Panc1 (cell line): ENCODE measurements at regions not wholly inside any gene's neighbourhood (a gene's known extent, or its start where the extent isn't known, plus 50 kb on each side); places are given as distances from the start of the nearest gene placed in this dataset.

ENCODE experiments used
- ATAC-seq: fragments of 200-7000 bp; cut with Tn5 transposase; 2 replicates; pipeline ENCODE4 v1.9.1; 2020; ENCODE audit warnings: mild to moderate bottlenecking, moderate library complexity
- BruUV-seq: library from RNA; stranded (reverse); fragments of 400-500 nt; replicated peaks from 2 replicates; lab custom pipeline; 2021; lab: Mats Ljungman, UMichigan
- CTCF ChIA-PET: fragments of 300-600 bp; sonication (Branson Sonifier 250); formaldehyde crosslinking; loops from one replicate; lab custom pipeline; 2022; ENCODE audit warnings: antibody characterized with exemption; lab: Charles Lee
- POLR2A ChIA-PET: fragments of 300-600 bp; sonication (Branson Sonifier 250); formaldehyde crosslinking; loops from one replicate; lab custom pipeline; 2022; ENCODE audit warnings: antibody characterized with exemption; lab: Charles Lee
- DNase-seq: peaks from one replicate; pipeline ENCODE4 v3.0.0-alpha.2; 2010; ENCODE audit warnings: low read depth, low spot score
- H3K27ac ChIP-seq: 2 replicates; pipeline ENCODE4 v1.5.1; 2011; ENCODE audit warnings: mild to moderate bottlenecking, low read length, inconsistent platforms
- H3K27me3 ChIP-seq: fragments of 200-500 bp; sonication (Bioruptor generic); 2 replicates; pipeline ENCODE4 v1.6.0; 2014; ENCODE audit warnings: low read length, inconsistent platforms; ENCODE audit not compliant: control insufficient read depth, insufficient read depth
- H3K36me3 ChIP-seq: fragments of 200-500 bp; sonication (Bioruptor generic); 2 replicates; pipeline ENCODE4 v1.5.1; 2014; ENCODE audit warnings: inconsistent platforms, mild to moderate bottlenecking, low read length, moderate library complexity; ENCODE audit not compliant: control insufficient read depth, insufficient read depth
- H3K4me1 ChIP-seq: 2 replicates; pipeline ENCODE4 v1.5.1; 2011; ENCODE audit warnings: inconsistent platforms, mild to moderate bottlenecking, low read length, moderate library complexity; ENCODE audit not compliant: control insufficient read depth, insufficient read depth
- H3K4me3 ChIP-seq, 2 experiments: 2 replicates each; pipeline ENCODE4 v1.5.1; 2011 to 2012; ENCODE audit warnings: low read depth in 2 of 2, low read length in 2 of 2, mild to moderate bottlenecking in 2 of 2, inconsistent platforms in 1 of 2, moderate library complexity in 1 of 2
- H3K9me3 ChIP-seq: fragments of 200-500 bp; sonication (Bioruptor generic); 2 replicates; pipeline ENCODE4 v1.5.1; 2014; ENCODE audit warnings: low read depth, mild to moderate bottlenecking, inconsistent platforms, low read length, moderate library complexity; ENCODE audit not compliant: control insufficient read depth, insufficient read depth
- POLR2AphosphoS5 ChIP-seq: IDR thresholded peaks from 2 replicates; pipeline ENCODE4 v1.6.1; 2012; ENCODE audit warnings: mild to moderate bottlenecking, low read depth, low read length, moderate library complexity
- SIN3A ChIP-seq: IDR thresholded peaks from 2 replicates; pipeline ENCODE4 v1.6.1; 2012; ENCODE audit warnings: low read depth, mild to moderate bottlenecking, low read length, moderate library complexity, borderline replicate concordance; ENCODE audit not compliant: insufficient read depth
- TCF7L2 ChIP-seq: IDR thresholded peaks from 2 replicates; pipeline ENCODE4 v1.6.1; 2011; ENCODE audit warnings: mild to moderate bottlenecking, low read depth, low read length, inconsistent platforms
- in situ Hi-C: cut with HindIII; loops from 2 replicates; pipeline ENCODE4 v1.10.0; 2016; ENCODE audit warnings: low sequenced_read_pairs, low pct_unique_long_range_greater_than_20kb
- intact Hi-C: fragments of 100-400 bp; cut with micrococcal nuclease; formaldehyde crosslinking; loops from one replicate; pipeline ENCODE4 v1.10.0; 2022; ENCODE audit not compliant: unreplicated experiment
- TF ChIP-seq, protein P1 (sequence below): fragments of 450-650 bp; IDR thresholded peaks from 2 replicates; pipeline ENCODE4 v1.5.1; 2017; ENCODE audit warnings: mild to moderate bottlenecking
- TF ChIP-seq, protein P2 (sequence below), 2 experiments: IDR thresholded peaks; 2 replicates each; pipeline ENCODE4 v1.6.1; 2011 to 2012; ENCODE audit warnings: low read depth in 2 of 2, control low read depth in 1 of 2, low read length in 1 of 2, mild to moderate bottlenecking in 1 of 2, moderate library complexity in 1 of 2; ENCODE audit not compliant: insufficient read depth in 1 of 2

DNA sequence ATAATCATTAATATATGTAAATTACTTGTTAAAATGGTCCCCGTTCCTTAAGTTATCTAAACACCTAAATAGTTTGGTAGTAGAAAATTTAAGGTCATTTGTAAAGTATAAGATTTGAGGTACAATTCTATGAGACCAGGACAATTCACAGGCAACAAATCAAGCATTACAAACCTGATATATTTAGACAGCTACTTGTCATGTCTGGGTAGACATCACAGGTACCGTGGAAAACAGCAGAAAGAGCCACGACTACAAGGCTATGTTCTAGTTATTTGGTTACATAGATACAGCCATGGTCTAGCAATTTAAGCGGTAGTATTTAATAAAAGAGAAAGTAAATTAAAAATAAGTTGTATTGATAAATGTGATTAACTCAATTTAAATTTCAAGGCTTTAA is 393.1 kb upstream of the ID4 start:
- TF ChIP-seq POLR2AphosphoS5 = no peak
- no peak for TF ChIP-seq SIN3A
- TF ChIP-seq, protein P1, sequence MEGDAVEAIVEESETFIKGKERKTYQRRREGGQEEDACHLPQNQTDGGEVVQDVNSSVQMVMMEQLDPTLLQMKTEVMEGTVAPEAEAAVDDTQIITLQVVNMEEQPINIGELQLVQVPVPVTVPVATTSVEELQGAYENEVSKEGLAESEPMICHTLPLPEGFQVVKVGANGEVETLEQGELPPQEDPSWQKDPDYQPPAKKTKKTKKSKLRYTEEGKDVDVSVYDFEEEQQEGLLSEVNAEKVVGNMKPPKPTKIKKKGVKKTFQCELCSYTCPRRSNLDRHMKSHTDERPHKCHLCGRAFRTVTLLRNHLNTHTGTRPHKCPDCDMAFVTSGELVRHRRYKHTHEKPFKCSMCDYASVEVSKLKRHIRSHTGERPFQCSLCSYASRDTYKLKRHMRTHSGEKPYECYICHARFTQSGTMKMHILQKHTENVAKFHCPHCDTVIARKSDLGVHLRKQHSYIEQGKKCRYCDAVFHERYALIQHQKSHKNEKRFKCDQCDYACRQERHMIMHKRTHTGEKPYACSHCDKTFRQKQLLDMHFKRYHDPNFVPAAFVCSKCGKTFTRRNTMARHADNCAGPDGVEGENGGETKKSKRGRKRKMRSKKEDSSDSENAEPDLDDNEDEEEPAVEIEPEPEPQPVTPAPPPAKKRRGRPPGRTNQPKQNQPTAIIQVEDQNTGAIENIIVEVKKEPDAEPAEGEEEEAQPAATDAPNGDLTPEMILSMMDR = no peak
- TF ChIP-seq TCF7L2 = no peak
- TF ChIP-seq, protein P2, sequence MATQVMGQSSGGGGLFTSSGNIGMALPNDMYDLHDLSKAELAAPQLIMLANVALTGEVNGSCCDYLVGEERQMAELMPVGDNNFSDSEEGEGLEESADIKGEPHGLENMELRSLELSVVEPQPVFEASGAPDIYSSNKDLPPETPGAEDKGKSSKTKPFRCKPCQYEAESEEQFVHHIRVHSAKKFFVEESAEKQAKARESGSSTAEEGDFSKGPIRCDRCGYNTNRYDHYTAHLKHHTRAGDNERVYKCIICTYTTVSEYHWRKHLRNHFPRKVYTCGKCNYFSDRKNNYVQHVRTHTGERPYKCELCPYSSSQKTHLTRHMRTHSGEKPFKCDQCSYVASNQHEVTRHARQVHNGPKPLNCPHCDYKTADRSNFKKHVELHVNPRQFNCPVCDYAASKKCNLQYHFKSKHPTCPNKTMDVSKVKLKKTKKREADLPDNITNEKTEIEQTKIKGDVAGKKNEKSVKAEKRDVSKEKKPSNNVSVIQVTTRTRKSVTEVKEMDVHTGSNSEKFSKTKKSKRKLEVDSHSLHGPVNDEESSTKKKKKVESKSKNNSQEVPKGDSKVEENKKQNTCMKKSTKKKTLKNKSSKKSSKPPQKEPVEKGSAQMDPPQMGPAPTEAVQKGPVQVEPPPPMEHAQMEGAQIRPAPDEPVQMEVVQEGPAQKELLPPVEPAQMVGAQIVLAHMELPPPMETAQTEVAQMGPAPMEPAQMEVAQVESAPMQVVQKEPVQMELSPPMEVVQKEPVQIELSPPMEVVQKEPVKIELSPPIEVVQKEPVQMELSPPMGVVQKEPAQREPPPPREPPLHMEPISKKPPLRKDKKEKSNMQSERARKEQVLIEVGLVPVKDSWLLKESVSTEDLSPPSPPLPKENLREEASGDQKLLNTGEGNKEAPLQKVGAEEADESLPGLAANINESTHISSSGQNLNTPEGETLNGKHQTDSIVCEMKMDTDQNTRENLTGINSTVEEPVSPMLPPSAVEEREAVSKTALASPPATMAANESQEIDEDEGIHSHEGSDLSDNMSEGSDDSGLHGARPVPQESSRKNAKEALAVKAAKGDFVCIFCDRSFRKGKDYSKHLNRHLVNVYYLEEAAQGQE (IDR thresholded peaks at IDR 0.05; ENCODE audit: insufficient read depth in 1 of 2, low read depth in 2 of 2, low read length in 1 of 2) = no peak
- Histone ChIP-seq H3K27me3 (no peaks in the 10 kb centered on the region), H3K4me1 (no peaks in the 10 kb centered on the region), H3K36me3 (no peaks in the 10 kb centered on the region), H3K27ac (no peak overlapping the region), H3K4me3 (no peak overlapping the region), H3K9me3 (no peaks in the 10 kb centered on the region)
- in situ Hi-C loops = no loop called here
- BruUV-seq = no TSS peak
- intact Hi-C loops = no loop called here
- CTCF ChIA-PET = no interaction called here
- ATAC-seq (no peak), DNase-seq (no peak)
- POLR2A ChIA-PET = no interaction called here

DNA sequence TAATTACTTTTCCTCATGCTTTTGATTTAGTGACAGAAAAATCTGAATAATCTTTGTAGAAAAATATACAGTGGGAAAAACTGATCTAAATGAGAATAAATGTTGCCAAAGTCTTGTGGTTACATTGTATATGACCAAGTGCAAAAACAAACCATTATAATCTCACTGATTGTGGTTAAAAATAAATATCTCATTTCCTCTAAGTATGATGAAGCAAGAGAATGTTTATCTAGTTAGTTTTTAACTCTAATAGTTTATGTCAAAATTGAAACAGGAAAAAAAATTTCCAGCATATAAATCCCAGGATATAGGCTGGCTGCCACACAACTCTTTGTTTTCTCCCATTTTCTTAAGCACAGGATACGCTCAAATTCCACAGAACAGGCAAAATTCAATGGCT is 392.7 kb upstream of the ID4 start:
- intact Hi-C loops = no loop called here
- CTCF ChIA-PET = no interaction called here

More for the DNA sequence above, 392.7 kb upstream of the ID4 start:
- POLR2A ChIA-PET = no interaction called here
- no peak for ATAC-seq
- Histone ChIP-seq H3K27me3 (no peaks in the 10 kb centered on the region), H3K4me1 (no peaks in the 10 kb centered on the region), H3K27ac (no peak overlapping the region), H3K9me3 (no peaks in the 10 kb centered on the region), H3K4me3 (no peak overlapping the region), H3K36me3 (no peaks in the 10 kb centered on the region)
- in situ Hi-C loops = no loop called here
- no TSS peak for BruUV-seq
- no peak for DNase-seq
- TF ChIP-seq, protein P2 (IDR thresholded peaks at IDR 0.05; ENCODE audit: insufficient read depth in 1 of 2, low read depth in 2 of 2, low read length in 1 of 2) = no peak
- no peak for TF ChIP-seq SIN3A
- no peak for TF ChIP-seq TCF7L2
- TF ChIP-seq, protein P1 = no peak
- no peak for TF ChIP-seq POLR2AphosphoS5
